HCT116 (cell line): ENCODE measurements at regions not wholly inside any gene's neighbourhood (a gene's known extent, or its start where the extent isn't known, plus 50 kb on each side); places are given as distances from the start of the nearest gene placed in this dataset.

Source experiments
- ATAC-seq: fragments of 200-7000 bp; cut with Tn5 transposase; 2 replicates; pipeline ENCODE4 v1.9.1; 2020; ENCODE audit warnings: mild to moderate bottlenecking, moderate library complexity
- BruUV-seq: library from RNA; stranded (reverse); fragments of 400-500 nt; replicated peaks from 2 replicates; lab custom pipeline; 2021; lab: Mats Ljungman, UMichigan
- CTCF ChIA-PET: fragments of 300-600 bp; sonication (Branson Sonifier 250); formaldehyde crosslinking; loops from one replicate; lab custom pipeline; 2021; ENCODE audit warnings: antibody characterized with exemption; lab: Charles Lee
- POLR2A ChIA-PET: fragments of 300-600, 350-600 bp; sonication (Branson Sonifier 250); formaldehyde crosslinking; loops from one replicate; lab custom pipeline; 2021; ENCODE audit warnings: antibody characterized with exemption; lab: Charles Lee
- RAD21 ChIA-PET, 2 experiments: fragments of 300-600 bp; sonication (Branson Sonifier 250); formaldehyde crosslinking; loops; one replicate each; lab custom pipeline; 2023; ENCODE audit warnings: low total read pairs in 2 of 2; ENCODE audit not compliant: uncharacterized antibody in 2 of 2, unreplicated experiment in 2 of 2, low non-redundant PET in 1 of 2; lab: Charles Lee
- DNase-seq: peaks from one replicate; pipeline ENCODE4 v3.0.0-alpha.2; 2010; ENCODE audit warnings: low read depth, low spot score
- H2AFZ ChIP-seq: fragments of 200-600 bp; shearing (Covaris generic), sonication (generic); 2 replicates; pipeline ENCODE4 v1.6.1; 2017; ENCODE audit warnings: low read depth, mixed run types, mixed read lengths, antibody characterized with exemption, low read length; ENCODE audit not compliant: poor library complexity, severe bottlenecking
- H3K27ac ChIP-seq: 2 replicates; pipeline ENCODE4 v1.5.1; 2012; ENCODE audit warnings: low read depth, low read length
- H3K27me3 ChIP-seq: fragments of 200-600 bp; sonication (generic); 2 replicates; pipeline ENCODE4 v1.6.1; 2016; ENCODE audit warnings: mixed run types, low read length, mixed read lengths; ENCODE audit not compliant: insufficient read depth
- H3K36me3 ChIP-seq, 2 experiments: fragments of 200-500 bp in 1 of 2; fragments of 200-600 bp in 1 of 2; sonication (Bioruptor generic) in 1 of 2; sonication (generic) in 1 of 2; 2 replicates each; pipeline versions ENCODE4 v1.5.1 to v1.6.1; 2014 to 2016; ENCODE audit warnings: low read length in 2 of 2, inconsistent platforms in 1 of 2, mixed read lengths in 1 of 2, mixed run types in 1 of 2; ENCODE audit not compliant: insufficient read depth in 2 of 2, control insufficient read depth in 1 of 2
- H3K4me1 ChIP-seq, 2 experiments: fragments of 200-600 bp in 1 of 2; sonication (generic) in 1 of 2; 2 replicates each; pipeline versions ENCODE4 v1.5.1 to v1.6.1; 2012 to 2017; ENCODE audit warnings: low read length in 2 of 2, inconsistent platforms in 1 of 2, mild to moderate bottlenecking in 1 of 2, mixed read lengths in 1 of 2, mixed run types in 1 of 2, moderate library complexity in 1 of 2; ENCODE audit not compliant: insufficient read depth in 2 of 2, control insufficient read depth in 1 of 2
- H3K4me2 ChIP-seq: fragments of 200-600 bp; sonication (generic); 2 replicates; pipeline ENCODE4 v1.6.1; 2017; ENCODE audit warnings: mixed run types, low read length, mixed read lengths
- H3K4me3 ChIP-seq, 2 experiments: fragments of 200-600 bp in 1 of 2; sonication (generic) in 1 of 2; replicated peaks in 1 of 2; 2 replicates each; pipeline ENCODE4 v1.5.1; 2011 to 2016; ENCODE audit warnings: low read length in 2 of 2, control low read depth in 1 of 2, low read depth in 1 of 2, mild to moderate bottlenecking in 1 of 2, mixed read lengths in 1 of 2, mixed run types in 1 of 2
- H3K79me2 ChIP-seq: fragments of 200-600 bp; sonication (generic); 2 replicates; pipeline ENCODE4 v1.6.1; 2017; ENCODE audit warnings: mild to moderate bottlenecking, mixed run types, low read length, moderate library complexity, mixed read lengths; ENCODE audit not compliant: insufficient read depth
- H3K9ac ChIP-seq: fragments of 200-600 bp; sonication (generic); 2 replicates; pipeline ENCODE4 v1.6.1; 2016; ENCODE audit warnings: low read length, mixed read lengths
- H3K9me2 ChIP-seq: fragments of 200-600 bp; sonication (generic), shearing (Covaris generic); 2 replicates; pipeline ENCODE4 v1.6.1; 2017; ENCODE audit warnings: mixed run types, mild to moderate bottlenecking, moderate library complexity; ENCODE audit not compliant: insufficient read depth
- H3K9me3 ChIP-seq, 2 experiments: fragments of 200-500 bp in 1 of 2; fragments of 200-600 bp in 1 of 2; sonication (Bioruptor generic) in 1 of 2; sonication (generic) in 1 of 2; 2 replicates each; pipeline ENCODE4 v1.6.1; 2014 to 2017; ENCODE audit warnings: low read length in 2 of 2, mixed read lengths in 2 of 2, inconsistent platforms in 1 of 2, low read depth in 1 of 2, mild to moderate bottlenecking in 1 of 2, mixed run types in 1 of 2, moderate library complexity in 1 of 2; ENCODE audit not compliant: control insufficient read depth in 1 of 2, insufficient read depth in 1 of 2
- H4K20me1 ChIP-seq: fragments of 200-600 bp; sonication (generic), shearing (Covaris generic); 2 replicates; pipeline ENCODE4 v1.6.1; 2017; ENCODE audit warnings: mixed run types, mild to moderate bottlenecking, moderate library complexity; ENCODE audit not compliant: insufficient read depth
- CBX3 ChIP-seq: IDR thresholded peaks from 2 replicates; pipeline ENCODE4 v1.6.1; 2012; ENCODE audit warnings: low read depth
- CEBPB ChIP-seq: IDR thresholded peaks from 2 replicates; pipeline ENCODE4 v1.6.1; 2012; ENCODE audit warnings: low read depth
- EZH2 ChIP-seq: fragments of 200-600 bp; sonication (generic); IDR thresholded peaks from 2 replicates; pipeline ENCODE4 v1.6.1; 2017; ENCODE audit warnings: antibody characterized with exemption, mixed run types
- POLR2A ChIP-seq: IDR thresholded peaks from 2 replicates; pipeline ENCODE4 v1.7.0; 2011; ENCODE audit warnings: borderline replicate concordance; ENCODE audit not compliant: insufficient read depth, insufficient read length; ENCODE audit errors: extremely low read depth
- POLR2AphosphoS5 ChIP-seq: IDR thresholded peaks from 2 replicates; pipeline ENCODE4 v1.6.1; 2011; ENCODE audit warnings: mild to moderate bottlenecking, low read depth, low read length, moderate library complexity
- RAD21 ChIP-seq: IDR thresholded peaks from 2 replicates; pipeline ENCODE4 v1.6.1; 2012; ENCODE audit warnings: low read depth, mild to moderate bottlenecking
- SP1 ChIP-seq: IDR thresholded peaks from 2 replicates; pipeline ENCODE4 v1.6.1; 2012; ENCODE audit warnings: low read depth
- ZFX ChIP-seq: fragments of 450-650 bp; IDR thresholded peaks from 2 replicates; pipeline ENCODE4 v1.6.1; 2017
- ZNF274 ChIP-seq: fragments of 200-500 bp; sonication (Bioruptor generic); IDR thresholded peaks from 2 replicates; pipeline ENCODE4 v1.6.1; 2014; ENCODE audit warnings: mild to moderate bottlenecking, low read depth, low read length, inconsistent platforms
- intact Hi-C: fragments of 100-400 bp; cut with micrococcal nuclease; formaldehyde crosslinking; loops from 2 replicates; pipeline ENCODE4 v1.10.0; 2022
- TF ChIP-seq, protein P1 (sequence below): IDR thresholded peaks from 2 replicates; pipeline ENCODE4 v1.6.1; 2011; ENCODE audit warnings: mild to moderate bottlenecking, low read length, moderate library complexity; ENCODE audit not compliant: insufficient replicate concordance; ENCODE audit errors: extremely low read depth
- TF ChIP-seq, protein P2 (sequence below): IDR thresholded peaks from 2 replicates; pipeline ENCODE4 v1.6.1; 2012
- TF ChIP-seq, protein P3 (sequence below): IDR thresholded peaks from 2 replicates; pipeline ENCODE4 v1.6.1; 2012; ENCODE audit warnings: low read depth

DNA sequence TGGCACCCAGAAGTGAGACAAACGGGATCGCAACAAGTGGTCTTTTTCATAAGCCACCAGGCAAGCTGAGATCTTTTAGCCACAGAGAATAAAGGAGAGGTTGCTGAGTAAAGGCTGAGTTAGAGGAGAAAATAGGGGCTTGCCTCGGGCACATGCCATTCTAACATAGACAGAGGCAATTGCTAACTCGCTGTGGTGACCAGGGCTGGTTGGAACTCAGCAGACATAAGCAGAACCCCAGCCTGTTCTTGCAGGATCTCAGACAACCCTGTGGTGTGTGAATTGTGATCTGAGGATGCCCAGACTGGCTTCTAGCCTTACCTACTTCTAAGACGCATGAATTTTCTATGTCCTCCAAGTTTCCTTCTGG lies 300.2 kb downstream of the CDCA7 start:
- no peaks in the 10 kb centered on the region for H3K27me3 ChIP-seq
- no peak overlapping the region for H3K4me2 ChIP-seq
- no peak overlapping the region for H2AFZ ChIP-seq
- no peaks in the 10 kb centered on the region for H4K20me1 ChIP-seq
- H3K27ac ChIP-seq: no peak overlapping the region
- H3K9me2 ChIP-seq: no peaks in the 10 kb centered on the region
- intact Hi-C loops: loop anchor here (5.0 kb wide), 1 partner anchor 63 kb away; no protein-coding TSS in a partner anchor
- DNase-seq: no peak
- ChIA-PET RAD21 (no interaction called here), POLR2A (no interaction called here), CTCF (no interaction called here)
- no peak for ATAC-seq
- no peaks in the 10 kb centered on the region for H3K79me2 ChIP-seq
- H3K36me3 ChIP-seq: no peaks in the 10 kb centered on the region
- H3K9ac ChIP-seq: no peak overlapping the region
- H3K4me1 ChIP-seq: peaks cover 38 to 57% of the 10 kb centered on the region in 2 experiments
- BruUV-seq: no TSS peak
- TF ChIP-seq ZFX: no peak
- no peak for TF ChIP-seq CEBPB
- TF ChIP-seq, protein P1, sequence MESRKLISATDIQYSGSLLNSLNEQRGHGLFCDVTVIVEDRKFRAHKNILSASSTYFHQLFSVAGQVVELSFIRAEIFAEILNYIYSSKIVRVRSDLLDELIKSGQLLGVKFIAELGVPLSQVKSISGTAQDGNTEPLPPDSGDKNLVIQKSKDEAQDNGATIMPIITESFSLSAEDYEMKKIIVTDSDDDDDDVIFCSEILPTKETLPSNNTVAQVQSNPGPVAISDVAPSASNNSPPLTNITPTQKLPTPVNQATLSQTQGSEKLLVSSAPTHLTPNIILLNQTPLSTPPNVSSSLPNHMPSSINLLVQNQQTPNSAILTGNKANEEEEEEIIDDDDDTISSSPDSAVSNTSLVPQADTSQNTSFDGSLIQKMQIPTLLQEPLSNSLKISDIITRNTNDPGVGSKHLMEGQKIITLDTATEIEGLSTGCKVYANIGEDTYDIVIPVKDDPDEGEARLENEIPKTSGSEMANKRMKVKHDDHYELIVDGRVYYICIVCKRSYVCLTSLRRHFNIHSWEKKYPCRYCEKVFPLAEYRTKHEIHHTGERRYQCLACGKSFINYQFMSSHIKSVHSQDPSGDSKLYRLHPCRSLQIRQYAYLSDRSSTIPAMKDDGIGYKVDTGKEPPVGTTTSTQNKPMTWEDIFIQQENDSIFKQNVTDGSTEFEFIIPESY: no peak
- no peak for TF ChIP-seq POLR2A
- no peak for TF ChIP-seq ZNF274
- no peak for TF ChIP-seq RAD21
- TF ChIP-seq SP1: no peak
- TF ChIP-seq POLR2AphosphoS5: no peak
- TF ChIP-seq, protein P2, sequence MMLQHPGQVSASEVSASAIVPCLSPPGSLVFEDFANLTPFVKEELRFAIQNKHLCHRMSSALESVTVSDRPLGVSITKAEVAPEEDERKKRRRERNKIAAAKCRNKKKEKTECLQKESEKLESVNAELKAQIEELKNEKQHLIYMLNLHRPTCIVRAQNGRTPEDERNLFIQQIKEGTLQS: no peak
- TF ChIP-seq CBX3: no peak
- TF ChIP-seq EZH2: no peak
- TF ChIP-seq, protein P3, sequence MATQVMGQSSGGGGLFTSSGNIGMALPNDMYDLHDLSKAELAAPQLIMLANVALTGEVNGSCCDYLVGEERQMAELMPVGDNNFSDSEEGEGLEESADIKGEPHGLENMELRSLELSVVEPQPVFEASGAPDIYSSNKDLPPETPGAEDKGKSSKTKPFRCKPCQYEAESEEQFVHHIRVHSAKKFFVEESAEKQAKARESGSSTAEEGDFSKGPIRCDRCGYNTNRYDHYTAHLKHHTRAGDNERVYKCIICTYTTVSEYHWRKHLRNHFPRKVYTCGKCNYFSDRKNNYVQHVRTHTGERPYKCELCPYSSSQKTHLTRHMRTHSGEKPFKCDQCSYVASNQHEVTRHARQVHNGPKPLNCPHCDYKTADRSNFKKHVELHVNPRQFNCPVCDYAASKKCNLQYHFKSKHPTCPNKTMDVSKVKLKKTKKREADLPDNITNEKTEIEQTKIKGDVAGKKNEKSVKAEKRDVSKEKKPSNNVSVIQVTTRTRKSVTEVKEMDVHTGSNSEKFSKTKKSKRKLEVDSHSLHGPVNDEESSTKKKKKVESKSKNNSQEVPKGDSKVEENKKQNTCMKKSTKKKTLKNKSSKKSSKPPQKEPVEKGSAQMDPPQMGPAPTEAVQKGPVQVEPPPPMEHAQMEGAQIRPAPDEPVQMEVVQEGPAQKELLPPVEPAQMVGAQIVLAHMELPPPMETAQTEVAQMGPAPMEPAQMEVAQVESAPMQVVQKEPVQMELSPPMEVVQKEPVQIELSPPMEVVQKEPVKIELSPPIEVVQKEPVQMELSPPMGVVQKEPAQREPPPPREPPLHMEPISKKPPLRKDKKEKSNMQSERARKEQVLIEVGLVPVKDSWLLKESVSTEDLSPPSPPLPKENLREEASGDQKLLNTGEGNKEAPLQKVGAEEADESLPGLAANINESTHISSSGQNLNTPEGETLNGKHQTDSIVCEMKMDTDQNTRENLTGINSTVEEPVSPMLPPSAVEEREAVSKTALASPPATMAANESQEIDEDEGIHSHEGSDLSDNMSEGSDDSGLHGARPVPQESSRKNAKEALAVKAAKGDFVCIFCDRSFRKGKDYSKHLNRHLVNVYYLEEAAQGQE: no peak
- H3K4me3 ChIP-seq: no peak overlapping the region
- no peaks in the 10 kb centered on the region for H3K9me3 ChIP-seq
